Mucosa of descending colon (tissue), 3 donors: ENCODE measurements at regions not wholly inside any gene's neighbourhood (a gene's known extent, or its start where the extent isn't known, plus 50 kb on each side); places are given as distances from the start of the nearest gene placed in this dataset.

Experiments used
- ATAC-seq: fragments of 200-7000 bp; cut with Tn5 transposase; one replicate; pipeline ENCODE4 v1.9.1; 2020; ENCODE audit warnings: mild to moderate bottlenecking, moderate library complexity
- DNase-seq, 3 donors: peaks; one replicate each; pipeline ENCODE4 v3.0.0-alpha.2; 2020
- H3K36me3 ChIP-seq: fragments of 200-600 bp; one replicate; pipeline ENCODE4 v1.8.0; 2021; ENCODE audit warnings: low read depth, mild to moderate bottlenecking
- H3K4me1 ChIP-seq: fragments of 200-600 bp; one replicate; pipeline ENCODE4 v1.8.0; 2021; ENCODE audit warnings: low read depth, mild to moderate bottlenecking
- H3K4me3 ChIP-seq: fragments of 200-600 bp; one replicate; pipeline ENCODE4 v1.8.0; 2021; ENCODE audit warnings: mild to moderate bottlenecking
- H3K9me3 ChIP-seq: fragments of 200-600 bp; one replicate; pipeline ENCODE4 v1.8.0; 2021; ENCODE audit warnings: mild to moderate bottlenecking
- intact Hi-C, 2 donors: fragments of 100-400 bp; cut with DNase I in 1 of 2; cut with micrococcal nuclease in 1 of 2; formaldehyde crosslinking; loops; one replicate each; pipeline versions ENCODE4 v1.11.0 to v1.11.1; 2022; cut with DNase I, micrococcal nuclease
- TF ChIP-seq, protein P1 (sequence below): fragments of 200-600 bp; IDR thresholded peaks from one replicate; pipeline ENCODE4 v1.8.0; 2022; ENCODE audit warnings: antibody characterized with exemption, mild to moderate bottlenecking
- donor health status: DM: no; HTN: no; CAD: no; lungs with moderate emphysema.
- donor health status: DM: no; HTN: no; CAD: no.
- donor health status: DM: no; HTN: yes; CAD: no.

DNA sequence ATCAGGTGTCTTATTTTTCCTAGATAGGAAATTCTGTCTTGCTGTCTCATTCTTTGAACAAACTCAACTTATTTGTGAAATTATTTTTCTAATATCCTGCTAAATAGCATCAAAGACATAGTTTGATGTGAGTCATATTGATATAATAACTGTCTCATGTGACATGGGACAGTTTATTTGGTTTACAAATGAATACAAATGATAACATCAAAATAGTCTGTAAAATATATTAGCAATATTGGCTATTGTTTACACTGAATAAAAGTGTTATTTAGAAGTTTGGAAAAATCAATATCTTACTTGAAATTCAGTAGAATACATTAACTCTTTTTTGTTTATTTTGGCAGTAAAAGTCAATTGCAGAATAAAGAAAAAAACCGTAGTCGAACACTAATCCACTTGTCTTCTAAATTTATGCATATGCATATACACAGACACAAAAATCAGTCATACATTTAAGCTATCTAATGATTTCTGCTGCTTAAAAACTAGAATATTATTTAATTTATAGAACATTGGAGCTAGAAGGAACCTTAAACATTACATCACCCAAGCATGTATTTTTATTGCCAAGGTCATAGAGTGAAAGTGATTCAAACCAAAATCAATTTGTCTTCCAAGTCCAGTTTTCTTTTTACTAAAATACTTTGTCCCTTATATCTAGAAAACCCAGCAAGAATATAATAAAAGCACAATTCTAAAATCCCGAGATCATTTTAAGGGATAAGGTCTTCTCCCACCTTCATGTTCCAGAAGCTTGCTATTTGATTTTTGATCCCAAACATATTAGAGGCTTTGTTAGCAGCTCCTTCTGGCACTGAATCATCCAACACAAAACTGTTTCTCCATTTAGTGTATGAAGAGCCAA lies 776.5 kb upstream of the SLITRK1 start:
- DNase-seq (no peak), ATAC-seq (no peak)
- TF ChIP-seq, protein P1, sequence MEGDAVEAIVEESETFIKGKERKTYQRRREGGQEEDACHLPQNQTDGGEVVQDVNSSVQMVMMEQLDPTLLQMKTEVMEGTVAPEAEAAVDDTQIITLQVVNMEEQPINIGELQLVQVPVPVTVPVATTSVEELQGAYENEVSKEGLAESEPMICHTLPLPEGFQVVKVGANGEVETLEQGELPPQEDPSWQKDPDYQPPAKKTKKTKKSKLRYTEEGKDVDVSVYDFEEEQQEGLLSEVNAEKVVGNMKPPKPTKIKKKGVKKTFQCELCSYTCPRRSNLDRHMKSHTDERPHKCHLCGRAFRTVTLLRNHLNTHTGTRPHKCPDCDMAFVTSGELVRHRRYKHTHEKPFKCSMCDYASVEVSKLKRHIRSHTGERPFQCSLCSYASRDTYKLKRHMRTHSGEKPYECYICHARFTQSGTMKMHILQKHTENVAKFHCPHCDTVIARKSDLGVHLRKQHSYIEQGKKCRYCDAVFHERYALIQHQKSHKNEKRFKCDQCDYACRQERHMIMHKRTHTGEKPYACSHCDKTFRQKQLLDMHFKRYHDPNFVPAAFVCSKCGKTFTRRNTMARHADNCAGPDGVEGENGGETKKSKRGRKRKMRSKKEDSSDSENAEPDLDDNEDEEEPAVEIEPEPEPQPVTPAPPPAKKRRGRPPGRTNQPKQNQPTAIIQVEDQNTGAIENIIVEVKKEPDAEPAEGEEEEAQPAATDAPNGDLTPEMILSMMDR: no peak
- Histone ChIP-seq H3K36me3 (no peaks in the 10 kb centered on the region), H3K4me3 (no peak overlapping the region), H3K4me1 (no peaks in the 10 kb centered on the region), H3K9me3 (no peaks in the 10 kb centered on the region)
- intact Hi-C loops: no loop called here

DNA sequence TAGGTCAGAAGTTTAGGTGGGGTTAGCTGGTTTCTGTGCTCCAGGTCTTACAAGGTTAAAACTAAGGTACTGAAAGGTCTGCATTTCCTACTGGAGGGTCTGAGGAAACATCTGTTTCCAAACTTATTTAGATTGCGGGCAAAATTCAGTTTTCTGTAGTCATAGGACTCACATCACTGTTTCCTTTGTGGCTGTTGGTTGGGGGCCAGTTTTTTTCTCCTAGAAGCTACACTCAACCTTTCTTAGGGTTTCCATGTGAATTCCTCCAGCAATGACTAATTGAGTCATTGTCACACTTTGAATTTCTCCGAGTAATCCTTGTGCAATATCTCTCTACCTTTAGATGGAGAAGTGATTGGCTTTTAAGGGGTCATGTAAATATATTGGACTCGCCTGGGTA lies 773.4 kb upstream of the SLITRK1 start:
- Histone ChIP-seq H3K4me1 (no peaks in the 10 kb centered on the region), H3K36me3 (no peaks in the 10 kb centered on the region), H3K4me3 (no peak overlapping the region), H3K9me3 (no peaks in the 10 kb centered on the region)
- DNase-seq (no peak), ATAC-seq (no peak)
- TF ChIP-seq, protein P1: no peak
- intact Hi-C loops: no loop called here

DNA sequence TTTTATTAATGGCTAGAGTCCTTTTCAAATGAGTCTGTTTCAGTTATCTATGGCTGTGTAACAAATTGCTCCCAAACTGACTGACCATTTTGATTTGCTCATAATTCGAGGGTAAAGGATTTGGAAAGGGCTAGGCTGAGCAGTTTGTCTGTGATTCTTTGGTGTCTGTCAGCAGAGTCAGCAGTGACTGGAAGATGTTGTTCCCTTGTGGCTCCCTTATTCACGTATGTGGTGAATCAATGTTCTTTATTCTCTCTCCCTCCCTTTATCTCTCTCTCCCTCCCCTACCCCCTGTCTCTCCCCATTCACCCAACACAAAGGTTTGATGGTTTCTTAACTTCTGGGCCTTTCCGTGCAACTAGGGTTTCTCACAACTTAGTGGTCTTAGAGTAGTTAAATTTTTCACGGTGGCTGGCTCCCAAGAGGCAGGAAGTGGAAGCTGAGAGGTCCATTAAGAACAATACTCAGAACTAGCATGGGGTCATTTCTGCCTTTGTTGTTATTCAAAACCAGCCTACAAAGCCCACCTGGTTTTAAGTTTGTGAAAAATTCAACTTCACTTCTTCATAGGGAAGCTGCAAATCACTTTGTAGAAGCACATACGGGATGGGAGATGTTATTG lies 772.5 kb upstream of the SLITRK1 start:
- no peak for DNase-seq
- no peaks in the 10 kb centered on the region for H3K4me1 ChIP-seq
- H3K4me3 ChIP-seq: no peak overlapping the region
- ATAC-seq: no peak
- TF ChIP-seq, protein P1: no peak
- H3K9me3 ChIP-seq: no peaks in the 10 kb centered on the region
- H3K36me3 ChIP-seq: no peaks in the 10 kb centered on the region
- intact Hi-C loops: no loop called here

DNA sequence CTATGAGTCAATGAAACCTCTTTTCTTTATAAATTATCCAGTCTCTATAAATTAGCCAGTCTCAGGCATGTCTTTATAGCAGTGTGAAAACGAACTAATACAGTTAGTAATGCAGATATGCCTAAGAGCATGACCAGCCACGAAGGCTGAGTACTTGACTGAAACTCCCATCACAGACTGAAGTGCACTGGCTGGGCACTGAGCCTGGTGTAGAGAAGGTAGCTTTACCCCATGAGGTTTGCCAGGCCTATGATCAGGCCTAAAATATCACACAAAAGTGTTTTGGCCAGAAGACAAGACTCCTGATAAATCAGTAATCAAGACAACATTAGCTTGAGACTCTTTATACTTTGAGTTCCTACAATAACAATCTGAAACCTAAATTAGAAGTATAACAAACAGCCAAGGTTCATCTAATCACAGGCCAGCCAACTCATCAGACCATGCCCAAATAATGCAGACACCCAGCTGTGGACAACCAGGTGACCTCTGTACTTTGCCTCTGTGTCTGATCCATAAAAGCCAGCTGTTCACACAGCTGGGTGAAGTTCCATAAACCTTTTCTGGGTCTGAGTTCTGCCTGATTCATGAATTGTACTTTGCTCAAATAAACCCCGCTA lies 771.8 kb upstream of the SLITRK1 start:
- intact Hi-C loops: no loop called here
- no peaks in the 10 kb centered on the region for H3K36me3 ChIP-seq
- no peak for ATAC-seq
- no peaks in the 10 kb centered on the region for H3K4me1 ChIP-seq
- no peak overlapping the region for H3K4me3 ChIP-seq
- TF ChIP-seq, protein P1: no peak
- H3K9me3 ChIP-seq: no peaks in the 10 kb centered on the region
- DNase-seq: no peak

DNA sequence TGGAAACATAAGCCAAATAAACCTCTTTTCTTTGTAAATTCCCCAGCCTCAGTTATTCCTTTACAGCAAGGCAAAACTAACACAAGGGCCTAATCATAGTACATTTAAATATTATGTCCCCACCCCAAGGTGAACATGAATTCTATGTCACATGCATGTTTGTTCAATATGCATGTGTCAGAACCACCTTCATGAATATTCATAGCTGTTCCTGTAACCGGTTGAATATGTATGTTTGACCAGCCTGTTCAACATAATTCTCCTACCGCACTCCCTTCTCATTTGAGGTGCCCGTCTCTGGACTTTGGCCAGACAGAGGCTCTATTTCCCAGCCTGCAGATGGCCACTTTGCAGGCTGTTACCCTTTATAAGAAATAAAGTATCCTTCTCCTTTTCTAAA lies 769.4 kb upstream of the SLITRK1 start:
- no peak for ATAC-seq
- no peaks in the 10 kb centered on the region for H3K4me1 ChIP-seq

More for the DNA sequence above, 769.4 kb upstream of the SLITRK1 start:
- no peaks in the 10 kb centered on the region for H3K36me3 ChIP-seq
- no peak overlapping the region for H3K4me3 ChIP-seq
- TF ChIP-seq, protein P1: no peak
- intact Hi-C loops: no loop called here
- H3K9me3 ChIP-seq: no peaks in the 10 kb centered on the region
- DNase-seq: no peak
